Left lung (tissue), 4 donors: ENCODE measurements at regions not wholly inside any gene's neighbourhood (a gene's known extent, or its start where the extent isn't known, plus 50 kb on each side); places are given as distances from the start of the nearest gene placed in this dataset.
A peak's percentile ranks its signal among the peaks of the same experiment; 100 is the strongest.

ENCODE experiments used
- ATAC-seq: fragments of 200-7000 bp; cut with Tn5 transposase; one replicate; pipeline ENCODE4 v1.9.1; 2020; ENCODE audit warnings: moderate library complexity
- DNase-seq, 4 donors: peaks; one replicate each; pipeline ENCODE4 v3.0.0-alpha.2; 2013 to 2020
- H3K27ac ChIP-seq, 2 donors: fragments of 200-600 bp; sonication (generic) in 1 of 2; one replicate each; pipeline versions ENCODE4 v1.5.0 to v1.8.0; 2020 to 2021
- H3K27me3 ChIP-seq, 2 donors: fragments of 200-600 bp; sonication (generic) in 1 of 2; one replicate each; pipeline versions ENCODE4 v1.5.0 to v1.8.0; 2020 to 2021
- H3K36me3 ChIP-seq, 2 donors: fragments of 200-600 bp; sonication (generic) in 1 of 2; one replicate each; pipeline versions ENCODE4 v1.5.0 to v1.8.0; 2020 to 2021
- H3K4me1 ChIP-seq, 2 donors: fragments of 200-600 bp; one replicate each; pipeline ENCODE4 v1.8.0; 2021
- H3K4me3 ChIP-seq, 2 donors: fragments of 200-600 bp; sonication (generic) in 1 of 2; one replicate each; pipeline versions ENCODE4 v1.5.0 to v1.8.0; 2020 to 2021; ENCODE audit warnings: mild to moderate bottlenecking in 1 of 2
- H3K9me3 ChIP-seq, 2 donors: fragments of 200-600 bp; sonication (generic) in 1 of 2; one replicate each; pipeline versions ENCODE4 v1.5.0 to v1.8.0; 2020 to 2021
- intact Hi-C, 2 donors: fragments of 100-400 bp; cut with DNase I; formaldehyde crosslinking; loops; one replicate each; pipeline versions ENCODE4 v1.11.2 to v1.14.2; 2022
- TF ChIP-seq, protein P1 (sequence below), 2 donors: fragments of 200-600 bp; sonication (generic) in 1 of 2; IDR thresholded peaks; one replicate each; pipeline versions ENCODE4 v1.5.0 to v1.8.0; 2021; ENCODE audit warnings: antibody characterized with exemption in 2 of 2
- donor health status: DM: no; HTN: yes; CAD: no.
- donor health status: DM: no; HTN: no; CAD: no.

DNA sequence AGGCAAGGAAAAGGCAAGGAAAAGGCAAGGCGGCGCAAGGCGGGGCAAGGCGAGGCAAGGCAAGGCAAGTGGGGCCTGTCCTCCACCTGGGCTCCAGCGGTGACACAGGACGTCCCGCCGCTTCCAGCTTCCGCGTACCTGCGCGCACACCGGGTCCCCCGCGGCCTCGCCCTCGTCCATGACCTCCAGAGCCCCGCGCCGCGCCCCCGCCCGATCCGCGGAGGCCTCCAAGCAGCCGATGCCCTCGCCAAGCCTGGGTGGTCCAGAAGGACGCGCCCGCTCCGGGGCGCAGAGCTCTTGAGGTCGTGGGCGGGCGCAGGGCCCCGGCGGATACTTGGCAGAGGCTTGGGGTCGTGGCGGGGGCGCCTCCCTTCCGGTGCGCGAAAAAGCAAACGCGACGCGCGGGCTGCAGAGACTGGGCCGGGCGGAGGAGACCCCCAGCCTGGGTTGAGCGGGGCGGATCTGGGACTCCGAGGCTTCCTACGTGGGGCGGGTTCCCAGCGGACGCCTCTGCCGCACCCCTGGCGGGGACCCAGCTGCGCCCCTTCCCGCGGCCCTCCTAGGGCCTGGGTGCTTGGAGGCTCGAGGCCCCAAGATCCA lies 60.8 kb upstream of the EIF5 start:
- H3K4me1 ChIP-seq, result peaks cover 5 to 16% of the 10 kb centered on the region in 2 donors
- DNase-seq (peak in 3 of 4 donors; percentile 35 to 79 (median 48)), ATAC-seq (peak; percentile 69)
- H3K4me3 ChIP-seq, result peak overlapping the region; percentile 29 to 33
- no peak overlapping the region for H3K27ac ChIP-seq
- intact Hi-C loops, result no loop called here
- no peaks in the 10 kb centered on the region for H3K36me3 ChIP-seq
- TF ChIP-seq, protein P1, sequence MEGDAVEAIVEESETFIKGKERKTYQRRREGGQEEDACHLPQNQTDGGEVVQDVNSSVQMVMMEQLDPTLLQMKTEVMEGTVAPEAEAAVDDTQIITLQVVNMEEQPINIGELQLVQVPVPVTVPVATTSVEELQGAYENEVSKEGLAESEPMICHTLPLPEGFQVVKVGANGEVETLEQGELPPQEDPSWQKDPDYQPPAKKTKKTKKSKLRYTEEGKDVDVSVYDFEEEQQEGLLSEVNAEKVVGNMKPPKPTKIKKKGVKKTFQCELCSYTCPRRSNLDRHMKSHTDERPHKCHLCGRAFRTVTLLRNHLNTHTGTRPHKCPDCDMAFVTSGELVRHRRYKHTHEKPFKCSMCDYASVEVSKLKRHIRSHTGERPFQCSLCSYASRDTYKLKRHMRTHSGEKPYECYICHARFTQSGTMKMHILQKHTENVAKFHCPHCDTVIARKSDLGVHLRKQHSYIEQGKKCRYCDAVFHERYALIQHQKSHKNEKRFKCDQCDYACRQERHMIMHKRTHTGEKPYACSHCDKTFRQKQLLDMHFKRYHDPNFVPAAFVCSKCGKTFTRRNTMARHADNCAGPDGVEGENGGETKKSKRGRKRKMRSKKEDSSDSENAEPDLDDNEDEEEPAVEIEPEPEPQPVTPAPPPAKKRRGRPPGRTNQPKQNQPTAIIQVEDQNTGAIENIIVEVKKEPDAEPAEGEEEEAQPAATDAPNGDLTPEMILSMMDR (IDR thresholded peaks at IDR 0.05), result no peak
- H3K9me3 ChIP-seq, result no peaks in the 10 kb centered on the region
- peaks cover 47 to 81% of the 10 kb centered on the region in 2 donors for H3K27me3 ChIP-seq

- Histone ChIP-seq H3K27ac (no peak overlapping the region), H3K9me3 (no peaks in the 10 kb centered on the region), H3K27me3 (peaks cover 53 to 88% of the 10 kb centered on the region in 2 donors), H3K4me1 (peaks cover 5 to 24% of the 10 kb centered on the region in 2 donors), H3K36me3 (no peaks in the 10 kb centered on the region), H3K4me3 (peak overlapping the region; percentile 29 to 33)
- ATAC-seq (peak; percentile 20), DNase-seq (no peak)
- TF ChIP-seq, protein P1 (IDR thresholded peaks at IDR 0.05), result no peak
- intact Hi-C loops, result no loop called here
Observed at GRCh38 chr14:103273745-103274615, 60.1 kb upstream of the EIF5 start.

DNA sequence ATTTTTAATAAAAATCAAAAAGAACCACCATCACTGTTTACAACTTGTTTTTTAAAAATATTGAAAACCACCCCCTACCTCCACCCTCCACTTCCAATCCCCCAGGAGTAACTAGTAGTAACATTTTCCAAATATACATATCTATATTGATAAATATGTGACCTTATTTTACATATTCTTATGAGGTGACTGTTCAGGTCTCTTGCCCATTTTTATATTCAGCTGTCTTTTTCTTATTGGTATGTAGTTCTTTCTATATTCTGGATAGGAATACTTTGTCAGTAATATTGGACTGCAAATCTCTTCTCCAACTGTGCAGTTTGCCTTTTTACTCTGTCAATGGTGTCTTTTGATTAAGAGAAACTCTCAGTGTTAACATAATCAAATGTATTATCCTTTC lies 59.0 kb upstream of the EIF5 start:
- H3K4me3 ChIP-seq, result no peak overlapping the region
- H3K27ac ChIP-seq, result no peak overlapping the region
- ATAC-seq (no peak), DNase-seq (no peak)
- H3K36me3 ChIP-seq, result no peaks in the 10 kb centered on the region
- TF ChIP-seq, protein P1 (IDR thresholded peaks at IDR 0.05), result no peak
- intact Hi-C loops, result no loop called here
- peaks cover 5 to 32% of the 10 kb centered on the region in 2 donors for H3K4me1 ChIP-seq
- H3K9me3 ChIP-seq, result no peaks in the 10 kb centered on the region
- peaks cover 63 to 97% of the 10 kb centered on the region in 2 donors for H3K27me3 ChIP-seq

GRCh38 chr14:103277931-103278330 lies 56.1 kb upstream of the EIF5 start:
- H3K9me3 ChIP-seq, result no peaks in the 10 kb centered on the region
- no peaks in the 10 kb centered on the region for H3K36me3 ChIP-seq
- no peak overlapping the region for H3K27ac ChIP-seq
- H3K4me3 ChIP-seq, result no peak overlapping the region
- DNase-seq, result no peak
- no peak for ATAC-seq
- TF ChIP-seq, protein P1 (IDR thresholded peaks at IDR 0.05), result no peak
- H3K27me3 ChIP-seq, result peaks cover 67 to 100% of the 10 kb centered on the region in 2 donors
- intact Hi-C loops, result no loop called here
- H3K4me1 ChIP-seq, result peaks cover 5 to 32% of the 10 kb centered on the region in 2 donors
